IPS-NIHi11 (cell line): ENCODE measurements at regions not wholly inside any gene's neighbourhood (a gene's known extent, or its start where the extent isn't known, plus 50 kb on each side); places are given as distances from the start of the nearest gene placed in this dataset.

ENCODE experiments used
- DNase-seq: peaks from one replicate; pipeline ENCODE4 v3.0.0; 2012; ENCODE audit warnings: mixed read lengths, low spot score

DNA sequence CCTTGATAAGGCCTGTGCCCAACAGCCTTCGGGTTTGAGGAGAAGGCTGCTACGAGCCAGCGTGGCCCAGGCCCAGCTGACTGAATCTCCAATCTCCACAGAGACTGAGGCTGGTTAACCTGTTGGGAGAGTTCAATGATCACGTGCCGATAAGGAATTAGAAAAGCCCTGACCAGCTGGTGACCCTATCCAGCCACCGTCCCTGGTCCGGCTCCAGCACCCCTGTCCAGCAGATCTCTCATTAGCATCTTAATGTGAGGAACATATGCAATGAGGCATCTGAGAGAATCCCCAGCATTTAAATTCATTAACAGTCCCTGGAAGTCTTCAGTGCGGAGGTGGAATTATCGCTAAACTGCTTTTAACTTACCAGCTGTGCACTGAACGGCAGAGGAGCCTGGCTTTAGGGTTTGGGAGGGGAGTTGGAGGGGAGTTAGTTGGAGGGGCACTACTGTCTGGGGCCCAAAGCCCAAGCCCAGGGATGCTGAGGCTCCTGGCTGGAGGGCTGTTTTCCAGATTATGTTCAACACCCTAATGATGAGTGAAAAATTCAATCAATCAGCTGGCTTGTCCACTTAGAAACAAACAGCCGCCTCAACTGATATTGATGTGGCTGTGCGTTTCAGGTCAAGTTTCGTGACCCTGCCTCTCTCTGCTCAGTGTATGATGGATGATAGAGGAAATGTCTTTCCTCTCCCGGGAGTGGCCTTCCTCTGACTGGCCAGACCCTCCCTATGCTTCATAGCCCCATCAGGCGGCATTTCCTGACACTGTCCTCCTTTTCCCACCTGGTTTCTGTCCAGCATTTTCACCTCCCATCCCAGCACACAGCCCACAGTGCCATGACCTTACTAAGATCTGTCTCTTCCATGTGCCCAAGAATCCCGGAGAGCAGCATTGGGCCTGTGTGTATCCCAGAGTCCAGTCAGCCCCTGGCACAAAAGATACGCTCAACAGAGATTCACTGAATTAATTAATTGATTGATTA is 184.5 kb downstream of the CCT6B start:
- no peak for DNase-seq

GRCh38 chr17:34773036-34773435 is 188.2 kb downstream of the CCT6B start:
- no peak for DNase-seq

DNA sequence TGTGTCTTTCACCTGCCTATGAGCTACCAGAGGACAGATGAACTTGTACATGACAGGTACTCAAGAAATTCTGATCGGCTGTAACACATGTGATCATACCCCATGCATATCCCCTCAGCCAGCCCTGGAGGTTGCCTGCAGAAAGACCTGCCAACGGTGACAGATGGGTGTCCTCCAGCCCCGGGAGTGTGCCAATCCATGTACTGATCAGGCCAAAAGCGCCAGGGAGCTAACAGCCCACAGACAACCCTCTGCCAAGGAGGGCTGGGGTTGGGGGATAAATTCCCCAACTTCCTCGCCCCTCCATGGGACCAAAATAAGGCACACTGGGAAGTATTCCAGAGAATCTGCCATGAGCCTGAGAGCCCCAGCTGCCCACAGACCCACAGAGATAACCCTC is 189.4 kb downstream of the CCT6B start:
- no peak for DNase-seq

GRCh38 chr17:34770586-34770985 is 190.7 kb downstream of the CCT6B start:
- no peak for DNase-seq

GRCh38 chr17:34769899-34770298 is 190.5 kb downstream of the TMEM132E start:
- no peak for DNase-seq

- no peak for DNase-seq
These were observed 189.7 kb downstream of the TMEM132E start for GRCh38 chr17:34769049-34769448.

DNA sequence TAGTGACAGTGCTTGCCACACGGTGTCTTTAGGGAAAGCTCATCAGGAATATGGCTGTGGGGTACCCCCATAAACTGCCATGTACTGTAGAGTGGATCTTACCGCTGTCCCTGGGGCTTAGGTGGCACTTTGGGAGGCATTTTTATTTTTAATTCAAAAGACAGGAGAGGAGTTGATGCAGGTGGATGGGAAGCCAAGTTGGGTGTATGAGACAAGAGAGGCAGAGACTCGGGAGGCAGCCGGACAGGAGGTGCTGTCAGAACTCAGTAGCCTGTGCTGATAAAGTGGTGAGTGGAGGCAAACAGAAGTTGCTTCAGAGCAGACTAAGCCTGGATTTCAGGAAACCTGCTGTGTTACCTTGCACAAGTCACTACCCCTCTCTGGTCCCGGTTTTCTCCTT is 185.9 kb downstream of the TMEM132E start:
- no peak for DNase-seq

DNA sequence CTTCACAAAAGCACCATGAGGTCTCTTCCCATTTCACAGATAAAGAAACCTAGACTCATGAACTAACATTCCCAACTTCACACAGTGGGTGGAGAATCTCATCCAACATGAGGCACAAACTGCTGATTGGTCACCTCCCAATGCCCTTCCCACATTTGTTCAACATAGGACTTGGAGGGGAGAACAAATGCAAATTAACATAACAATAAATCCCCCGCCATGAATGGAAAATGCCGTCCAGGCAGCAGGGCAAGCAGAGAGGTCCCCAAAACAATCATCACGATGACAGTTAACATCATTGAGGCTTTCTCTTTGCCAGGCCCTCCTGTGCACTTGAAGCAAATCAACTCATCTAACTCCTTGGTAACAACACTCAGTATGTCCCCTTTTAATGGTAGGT is 185.3 kb downstream of the TMEM132E start:
- DNase-seq = peak; percentile 70

DNA sequence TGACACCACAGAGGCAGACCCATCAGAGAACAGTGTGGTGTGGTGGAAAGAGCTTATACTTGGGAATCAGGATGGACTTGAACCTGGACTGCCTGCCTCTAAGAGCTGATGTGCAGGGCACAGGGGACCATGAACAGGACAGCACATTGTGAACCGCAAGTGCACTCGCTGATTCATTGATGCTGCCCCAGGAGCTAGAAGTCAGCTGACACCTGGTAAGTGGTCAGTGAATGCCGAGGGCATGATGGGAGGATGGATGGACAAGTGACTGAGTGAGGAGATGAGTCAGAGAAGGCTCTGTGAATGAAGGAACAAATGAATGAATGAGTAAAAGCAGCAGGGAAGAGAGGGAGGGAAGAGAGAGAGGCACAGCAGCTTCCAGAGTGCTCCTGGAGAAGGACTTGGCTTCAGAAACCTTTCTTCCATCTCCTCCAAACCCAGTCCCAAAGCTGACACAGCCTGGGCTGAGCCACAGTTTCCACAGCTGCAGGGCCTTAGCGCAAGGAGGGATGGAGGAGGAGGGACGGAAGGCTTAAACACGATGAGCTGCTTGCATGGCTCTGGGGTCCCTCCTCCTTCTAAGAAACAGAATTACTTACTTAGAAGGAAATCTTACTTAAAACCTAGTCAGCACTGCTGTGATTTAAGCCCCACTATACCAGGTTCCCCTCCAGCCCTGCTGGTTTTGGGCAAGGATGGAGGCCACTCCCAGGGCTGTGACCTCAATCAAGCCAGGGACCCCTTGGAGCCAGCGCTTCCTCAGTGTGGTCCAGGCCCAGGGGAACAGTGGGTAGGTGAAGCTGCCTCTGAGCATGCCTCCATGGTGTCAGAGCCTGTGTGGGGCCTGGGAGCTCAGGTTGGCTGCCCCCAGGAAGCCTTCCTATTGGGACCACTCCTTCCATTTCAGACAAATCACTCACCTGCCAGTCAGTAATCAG is 184.6 kb downstream of the TMEM132E start:
- no peak for DNase-seq

GRCh38 chr17:34762078-34762477 is 182.7 kb downstream of the TMEM132E start:
- DNase-seq = no peak

DNA sequence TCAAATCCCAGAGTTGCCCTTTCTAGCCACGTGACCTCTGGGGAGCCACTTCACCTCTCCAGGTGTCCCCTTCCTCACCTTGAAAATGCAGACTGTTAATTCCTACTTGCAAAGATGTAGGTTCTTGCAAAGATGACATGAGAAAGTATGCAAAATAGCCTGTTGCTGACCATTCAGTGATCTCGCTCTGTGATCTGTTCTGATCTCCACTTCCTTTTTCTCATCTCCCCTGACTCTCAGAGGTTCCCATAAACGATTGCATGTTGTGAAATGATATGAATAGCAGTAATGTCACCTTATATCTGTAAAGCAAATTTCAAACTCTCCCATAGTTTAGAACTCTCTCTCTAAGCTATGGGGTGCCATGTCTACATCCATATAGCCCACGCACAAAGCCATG is 182.3 kb downstream of the TMEM132E start:
- no peak for DNase-seq

DNA sequence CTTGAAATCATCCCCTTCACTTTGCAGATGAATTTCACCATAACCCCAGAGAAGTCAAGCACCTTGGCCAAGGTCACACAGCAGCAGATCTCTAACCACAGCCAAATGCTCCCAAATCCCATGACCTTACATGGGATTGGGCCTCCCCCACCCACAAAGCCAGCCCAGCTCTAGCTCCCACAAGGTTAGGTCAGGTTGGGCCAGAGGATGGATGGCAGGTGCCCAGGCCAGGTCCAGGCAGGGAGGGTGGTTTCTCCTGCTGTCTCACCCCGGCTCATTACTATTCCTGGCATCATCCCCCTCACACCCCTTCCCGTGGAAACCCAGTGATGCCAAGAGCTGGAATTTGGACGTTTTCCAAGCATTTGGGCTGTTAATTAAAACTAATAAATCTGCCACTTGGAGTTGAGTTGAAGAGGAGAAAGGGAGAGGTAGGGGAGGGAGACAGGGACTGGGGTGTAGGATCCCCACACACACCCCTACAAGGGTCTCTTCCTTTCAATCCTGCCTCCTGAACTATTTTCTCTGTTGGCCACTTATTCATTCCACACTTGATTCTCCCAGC is 181.6 kb downstream of the TMEM132E start:
- DNase-seq = no peak

DNA sequence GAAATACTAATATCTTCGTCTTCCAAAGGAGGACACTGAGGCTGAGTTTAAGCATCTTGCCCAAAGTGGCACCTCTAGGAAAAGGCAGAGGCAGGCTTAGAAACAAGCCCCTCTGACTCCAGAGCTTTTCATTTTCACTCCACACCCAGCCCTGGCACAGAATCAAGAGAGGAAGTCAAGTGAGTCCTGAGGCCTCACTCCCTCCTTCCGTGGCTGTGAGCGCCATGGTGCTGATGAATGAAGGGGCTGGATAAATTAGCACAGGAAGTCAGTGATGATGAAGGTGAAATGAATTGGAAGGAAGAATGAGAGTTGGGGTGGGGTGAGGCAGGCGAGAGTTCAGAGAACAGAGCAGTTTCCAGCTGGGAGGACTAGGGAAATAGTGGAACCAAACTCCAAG is 179.3 kb downstream of the TMEM132E start:
- no peak for DNase-seq

- no peak for DNase-seq
These were observed 178.9 kb downstream of the TMEM132E start for GRCh38 chr17:34758316-34758715.

GRCh38 chr17:34757611-34758010 is 178.2 kb downstream of the TMEM132E start:
- DNase-seq = no peak

DNA sequence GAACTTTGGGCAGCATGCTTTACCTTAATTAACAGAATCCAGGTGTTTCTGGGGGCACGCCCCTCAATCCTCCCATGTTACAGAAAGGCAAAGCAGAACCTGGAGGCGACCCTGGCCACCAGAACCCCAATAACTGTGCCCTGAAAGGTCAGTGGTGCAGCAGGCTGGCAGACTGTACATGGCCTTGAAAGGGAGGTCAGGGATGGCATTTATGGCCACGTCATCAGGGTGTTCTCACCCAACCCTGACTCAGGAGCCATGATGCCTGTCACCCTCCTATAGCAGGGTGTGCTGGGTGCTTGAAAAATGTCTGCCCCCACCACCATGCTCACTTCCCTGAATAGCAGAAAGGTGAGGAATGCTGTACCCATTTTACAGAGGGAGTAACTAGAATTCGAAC is 177.7 kb downstream of the TMEM132E start:
- DNase-seq = no peak

- DNase-seq = no peak
These were observed 177.2 kb downstream of the TMEM132E start for GRCh38 chr17:34756637-34757021.

- DNase-seq = no peak
These were observed 176.7 kb downstream of the TMEM132E start for GRCh38 chr17:34755981-34756636.

- no peak for DNase-seq
These were observed 176.0 kb downstream of the TMEM132E start for GRCh38 chr17:34755371-34755770.

DNA sequence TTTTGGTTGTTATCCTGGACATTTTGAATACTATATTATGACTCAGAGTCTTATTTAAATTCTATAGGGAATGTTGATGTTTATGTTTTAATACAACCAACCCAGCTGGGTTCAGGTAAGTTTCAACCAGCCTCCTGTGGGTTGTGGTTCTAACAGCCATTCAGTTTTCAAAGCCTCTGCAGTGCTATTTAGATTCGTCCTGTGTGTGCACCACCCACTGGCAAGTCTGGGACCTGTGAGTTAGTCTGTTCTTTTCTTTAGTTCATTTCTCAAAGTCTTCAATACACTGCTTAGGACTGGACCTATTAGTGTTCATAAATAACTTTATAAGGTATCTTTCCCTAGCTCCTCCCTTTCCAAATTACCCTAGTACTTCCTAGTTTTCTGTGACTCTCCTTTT is 170.6 kb downstream of the TMEM132E start:
- DNase-seq = no peak

DNA sequence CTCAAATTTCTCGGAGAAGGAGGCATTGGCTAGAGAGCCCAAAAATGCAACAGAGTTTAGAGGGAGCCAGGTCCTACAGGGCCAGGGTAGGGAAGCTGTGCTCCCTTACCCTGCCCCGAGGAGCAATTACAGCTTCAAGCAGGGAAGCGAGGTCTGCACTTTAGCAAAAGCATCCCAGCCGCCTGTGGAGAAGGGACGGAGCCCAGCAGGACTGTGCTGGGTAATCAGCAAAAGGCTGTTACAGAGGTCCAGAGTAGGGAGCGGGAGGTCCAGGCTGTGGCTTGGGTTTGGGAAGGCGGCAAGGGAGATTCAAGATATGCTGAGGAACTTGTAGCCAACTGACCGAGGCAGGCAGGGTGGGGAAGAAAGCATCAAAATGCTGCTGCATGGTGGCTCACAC is 162.6 kb downstream of the TMEM132E start:
- DNase-seq = no peak
